ENCODE measurements at regions not wholly inside any gene's neighbourhood (a gene's known extent, or its start where the extent isn't known, plus 50 kb on each side); places are given as distances from the start of the nearest gene placed in this dataset.

- Histone ChIP-seq H3K27me3 (ENCODE audit: insufficient read depth, low read length, poor library complexity) (peaks cover 15% of the 10 kb centered on the region), H4K20me1 (ENCODE audit: insufficient read depth, low read length) (no peaks in the 10 kb centered on the region), H3K9me3 (ENCODE audit: insufficient read depth, low read length, severe bottlenecking) (no peaks in the 10 kb centered on the region), H3K9ac (ENCODE audit: low read depth, low read length) (no peak overlapping the region), H3K4me3 (ENCODE audit: low read depth in 1 of 2, low read length in 2 of 2) (no peak overlapping the region), H3K36me3 (ENCODE audit: insufficient read depth, low read length) (no peaks in the 10 kb centered on the region), H2AFZ (ENCODE audit: low read depth, low read length) (no peak overlapping the region), H3K4me1 (ENCODE audit: insufficient read depth, low read length) (no peaks in the 10 kb centered on the region), H3K27ac (ENCODE audit: low read length) (no peak overlapping the region), H3K79me2 (ENCODE audit: insufficient read depth, low read length) (no peaks in the 10 kb centered on the region), H3K4me2 (ENCODE audit: insufficient read depth, low read length) (no peak overlapping the region)
- ATAC-seq (ENCODE audit: insufficient read depth, low read depth) (no peak), DNase-seq (no peak)
- TF ChIP-seq EZH2 (IDR thresholded peaks at IDR 0.05; ENCODE audit: borderline replicate concordance, low read depth, low read length, severe bottlenecking) (no peak), CTCF (IDR thresholded peaks at IDR 0.05; ENCODE audit: borderline replicate concordance, extremely low read depth, low read length, poor library complexity, severe bottlenecking) (no peak)
Measured at GRCh38 chr6:1103021-1103420, 208.9 kb upstream of the FOXQ1 start.

- Histone ChIP-seq H3K4me2 (ENCODE audit: insufficient read depth, low read length) (no peak overlapping the region), H3K4me3 (ENCODE audit: low read depth in 1 of 2, low read length in 2 of 2) (no peak overlapping the region), H3K79me2 (ENCODE audit: insufficient read depth, low read length) (no peaks in the 10 kb centered on the region), H3K9me3 (ENCODE audit: insufficient read depth, low read length, severe bottlenecking) (no peaks in the 10 kb centered on the region), H3K4me1 (ENCODE audit: insufficient read depth, low read length) (no peaks in the 10 kb centered on the region), H3K9ac (ENCODE audit: low read depth, low read length) (no peak overlapping the region), H3K36me3 (ENCODE audit: insufficient read depth, low read length) (no peaks in the 10 kb centered on the region), H3K27me3 (ENCODE audit: insufficient read depth, low read length, poor library complexity) (peaks cover 11% of the 10 kb centered on the region), H2AFZ (ENCODE audit: low read depth, low read length) (no peak overlapping the region), H3K27ac (ENCODE audit: low read length) (no peak overlapping the region), H4K20me1 (ENCODE audit: insufficient read depth, low read length) (no peaks in the 10 kb centered on the region)
- ATAC-seq (ENCODE audit: insufficient read depth, low read depth) (no peak), DNase-seq (no peak)
- TF ChIP-seq CTCF (IDR thresholded peaks at IDR 0.05; ENCODE audit: borderline replicate concordance, extremely low read depth, low read length, poor library complexity, severe bottlenecking), result no peak
- no peak for TF ChIP-seq EZH2 (IDR thresholded peaks at IDR 0.05; ENCODE audit: borderline replicate concordance, low read depth, low read length, severe bottlenecking)
Measured at GRCh38 chr6:1100269-1100668, 211.6 kb upstream of the FOXQ1 start.

GRCh38 chr6:1099264-1099663, 212.6 kb upstream of the FOXQ1 start:
- no peak overlapping the region for H3K4me2 ChIP-seq (ENCODE audit: insufficient read depth, low read length)
- no peak overlapping the region for H2AFZ ChIP-seq (ENCODE audit: low read depth, low read length)
- no peak overlapping the region for H3K9ac ChIP-seq (ENCODE audit: low read depth, low read length)
- no peak overlapping the region for H3K4me3 ChIP-seq (ENCODE audit: low read depth in 1 of 2, low read length in 2 of 2)
- DNase-seq, result no peak
- H3K4me1 ChIP-seq (ENCODE audit: insufficient read depth, low read length), result no peaks in the 10 kb centered on the region
- H3K27me3 ChIP-seq (ENCODE audit: insufficient read depth, low read length, poor library complexity), result peaks cover 11% of the 10 kb centered on the region
- no peak overlapping the region for H3K27ac ChIP-seq (ENCODE audit: low read length)
- no peaks in the 10 kb centered on the region for H3K36me3 ChIP-seq (ENCODE audit: insufficient read depth, low read length)
- H3K79me2 ChIP-seq (ENCODE audit: insufficient read depth, low read length), result no peaks in the 10 kb centered on the region
- H4K20me1 ChIP-seq (ENCODE audit: insufficient read depth, low read length), result no peaks in the 10 kb centered on the region
- no peak for TF ChIP-seq EZH2 (IDR thresholded peaks at IDR 0.05; ENCODE audit: borderline replicate concordance, low read depth, low read length, severe bottlenecking)
- no peak for TF ChIP-seq CTCF (IDR thresholded peaks at IDR 0.05; ENCODE audit: borderline replicate concordance, extremely low read depth, low read length, poor library complexity, severe bottlenecking)
- H3K9me3 ChIP-seq (ENCODE audit: insufficient read depth, low read length, severe bottlenecking), result no peaks in the 10 kb centered on the region
- ATAC-seq (ENCODE audit: insufficient read depth, low read depth), result no peak

All from DND-41 (cell line).